H1 (cell line): ENCODE measurements at regions not wholly inside any gene's neighbourhood (a gene's known extent, or its start where the extent isn't known, plus 50 kb on each side); places are given as distances from the start of the nearest gene placed in this dataset.

Experiments used
- EZH2 ChIP-seq: fragments of 200-600 bp; sonication (generic); IDR thresholded peaks from 2 replicates; pipeline ENCODE4 v1.7.1; 2012; ENCODE audit warnings: low read depth, mild to moderate bottlenecking, moderate library complexity, low read length, inconsistent platforms; ENCODE audit not compliant: severe bottlenecking
- JUND ChIP-seq: IDR thresholded peaks from 2 replicates; pipeline ENCODE4 v1.6.1; 2011; ENCODE audit warnings: mild to moderate bottlenecking, improper control_type of control experiment, low read length
- KDM1A ChIP-seq: fragments of 200-600, 300-600 bp; sonication (generic); IDR thresholded peaks from 2 replicates; pipeline ENCODE4 v1.7.1; 2016; ENCODE audit warnings: mild to moderate bottlenecking, low read length, borderline replicate concordance
- RFX5 ChIP-seq: IDR thresholded peaks from 2 replicates; pipeline ENCODE4 v1.6.1; 2011; ENCODE audit warnings: low read depth, low read length, improper control_type of control experiment, borderline replicate concordance
- SP4 ChIP-seq: IDR thresholded peaks from 2 replicates; pipeline ENCODE4 v1.6.1; 2012; ENCODE audit warnings: low read length, inconsistent platforms

- TF ChIP-seq RFX5 = no peak
- no peak for TF ChIP-seq EZH2
- TF ChIP-seq JUND = no peak
- TF ChIP-seq KDM1A = no peak
- TF ChIP-seq SP4 = no peak
- TF ChIP-seq, all 59 proteins: peak for 0
Measured at GRCh38 chrX:8913655-8914409, 112.6 kb upstream of the FAM9A start (continued).
